Thymus (tissue), 11 donors: ENCODE measurements at regions not wholly inside any gene's neighbourhood (a gene's known extent, or its start where the extent isn't known, plus 50 kb on each side); places are given as distances from the start of the nearest gene placed in this dataset.

Experiments used
- DNase-seq, 9 donors: peaks; one replicate each; pipeline ENCODE4 v3.0.0-alpha.2; 2013; ENCODE audit warnings: low spot score in 9 of 9, low read depth in 6 of 9, missing footprints in 1 of 9
- H3K27ac ChIP-seq, 2 donors: one replicate each; pipeline ENCODE4 v1.5.1; 2013; ENCODE audit warnings: control low read depth in 1 of 2, low read depth in 1 of 2, low read length in 1 of 2, mild to moderate bottlenecking in 1 of 2, moderate library complexity in 1 of 2
- H3K27me3 ChIP-seq, 2 donors: one replicate each; pipeline ENCODE4 v1.5.1; 2013; ENCODE audit warnings: low read length in 1 of 2; ENCODE audit not compliant: control insufficient read depth in 2 of 2, insufficient read depth in 1 of 2
- H3K36me3 ChIP-seq, 2 donors: one replicate each; pipeline ENCODE4 v1.5.1; 2013; ENCODE audit warnings: low read length in 1 of 2, mild to moderate bottlenecking in 1 of 2, moderate library complexity in 1 of 2; ENCODE audit not compliant: control insufficient read depth in 2 of 2, insufficient read depth in 2 of 2
- H3K4me1 ChIP-seq, 2 donors: one replicate each; pipeline ENCODE4 v1.5.1; 2013; ENCODE audit warnings: low read length in 2 of 2; ENCODE audit not compliant: control insufficient read depth in 2 of 2, insufficient read depth in 2 of 2
- H3K4me3 ChIP-seq, 2 donors: one replicate each; pipeline ENCODE4 v1.5.1; 2013; ENCODE audit warnings: low read length in 2 of 2, control low read depth in 1 of 2, mild to moderate bottlenecking in 1 of 2
- H3K9me3 ChIP-seq, 2 donors: one replicate each; pipeline ENCODE4 v1.5.1; 2013; ENCODE audit warnings: low read length in 1 of 2, mild to moderate bottlenecking in 1 of 2; ENCODE audit not compliant: control insufficient read depth in 2 of 2, insufficient read depth in 1 of 2
- WGBS: extraction: QIAGEN DNeasy Blood & Tissue Kit; methylation state at CpG from one replicate; pipeline ENCODE4 v1.1.7; 2013; 5-methylcytosine and 5-hydroxymethylcytosine counted together
- donor health status: healthy.

GRCh38 chr1:229035054-229035747, 235.7 kb upstream of the RAB4A start:
- Histone ChIP-seq H3K27ac (no peak overlapping the region), H3K4me1 (peaks cover 0 to 41% of the 10 kb centered on the region in 2 donors)
- WGBS: 83% methylated on average over 6 of the region's 6 CpGs

DNA sequence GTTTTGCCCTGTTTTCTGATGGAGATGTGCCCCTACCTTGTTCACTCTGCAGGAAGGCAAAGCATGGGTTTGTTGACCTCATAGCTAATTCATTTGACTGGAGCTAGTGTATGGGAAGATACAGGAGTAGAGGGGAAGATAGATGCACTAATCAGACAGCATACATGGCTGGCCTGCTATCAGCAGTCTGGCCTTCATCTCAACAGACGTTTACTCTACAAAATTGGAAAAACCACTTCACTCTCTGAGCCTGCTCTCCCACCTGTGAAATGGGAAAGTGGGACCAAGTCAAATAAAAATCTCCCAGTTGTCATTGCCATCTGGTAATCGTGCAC, 235.2 kb upstream of the RAB4A start:
- no peaks in the 10 kb centered on the region for H3K27me3 ChIP-seq
- no peak overlapping the region for H3K27ac ChIP-seq

More at GRCh38 chr1:229035054-229035747, 235.7 kb upstream of the RAB4A start:
- Histone ChIP-seq H3K36me3 (no peaks in the 10 kb centered on the region), H3K27me3 (no peaks in the 10 kb centered on the region), H3K4me3 (no peak overlapping the region), H3K9me3 (no peaks in the 10 kb centered on the region)
- DNase-seq: no peak

GRCh38 chr1:229037806-229038405, 233.0 kb upstream of the RAB4A start:
- H3K27ac ChIP-seq: no peak overlapping the region
- H3K9me3 ChIP-seq: no peaks in the 10 kb centered on the region
- H3K4me1 ChIP-seq: peaks cover 0 to 19% of the 10 kb centered on the region in 2 donors
- H3K36me3 ChIP-seq: no peaks in the 10 kb centered on the region
- H3K4me3 ChIP-seq: no peak overlapping the region
- 95% methylated on average over 4 of the region's 4 CpGs for WGBS
- H3K27me3 ChIP-seq: no peaks in the 10 kb centered on the region
- no peak for DNase-seq

More for the DNA sequence above, 235.2 kb upstream of the RAB4A start:
- no peak for DNase-seq
- Histone ChIP-seq H3K4me3 (no peak overlapping the region), H3K36me3 (no peaks in the 10 kb centered on the region), H3K9me3 (no peaks in the 10 kb centered on the region), H3K4me1 (peaks cover 0 to 35% of the 10 kb centered on the region in 2 donors)
- WGBS: 93% methylated on average over 2 of the region's 2 CpGs

DNA sequence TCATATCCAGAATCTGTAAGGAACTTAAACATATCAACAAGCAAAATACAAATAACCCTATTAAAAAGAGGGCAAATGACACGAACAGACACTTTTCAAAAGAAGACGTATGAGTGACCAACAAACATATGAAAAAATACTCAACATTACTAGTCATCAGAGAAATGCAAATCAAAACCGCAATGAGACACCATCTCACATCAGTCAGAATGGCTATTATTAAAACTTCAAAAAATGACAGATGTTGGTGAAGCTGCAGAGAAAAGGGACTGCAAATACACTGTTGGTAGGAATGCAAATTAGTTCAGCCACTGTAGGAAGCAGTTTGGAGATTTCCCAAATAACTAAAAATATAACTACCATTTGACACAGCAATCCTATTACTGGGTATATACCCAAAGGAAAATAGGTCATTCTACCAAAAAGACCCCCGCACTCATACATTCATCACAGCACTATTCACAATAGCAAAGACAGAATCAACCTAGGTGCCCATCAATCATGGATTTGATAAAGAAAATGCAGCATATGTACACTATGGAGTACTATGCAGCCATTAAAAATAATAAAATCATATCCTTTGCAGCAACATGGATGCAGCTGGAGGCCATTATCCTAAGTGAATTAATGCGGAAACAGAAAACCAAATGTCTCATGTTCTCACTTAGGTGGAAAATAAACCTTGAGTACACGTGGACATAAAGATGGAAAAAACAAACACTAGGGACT, 230.1 kb upstream of the RAB4A start:
- Histone ChIP-seq H3K27me3 (no peaks in the 10 kb centered on the region), H3K4me1 (peaks cover 0 to 10% of the 10 kb centered on the region in 2 donors), H3K36me3 (no peaks in the 10 kb centered on the region), H3K9me3 (no peaks in the 10 kb centered on the region), H3K27ac (no peak overlapping the region), H3K4me3 (no peak overlapping the region)
- no peak for DNase-seq
- WGBS: 99% methylated on average over 6 of the region's 6 CpGs

DNA sequence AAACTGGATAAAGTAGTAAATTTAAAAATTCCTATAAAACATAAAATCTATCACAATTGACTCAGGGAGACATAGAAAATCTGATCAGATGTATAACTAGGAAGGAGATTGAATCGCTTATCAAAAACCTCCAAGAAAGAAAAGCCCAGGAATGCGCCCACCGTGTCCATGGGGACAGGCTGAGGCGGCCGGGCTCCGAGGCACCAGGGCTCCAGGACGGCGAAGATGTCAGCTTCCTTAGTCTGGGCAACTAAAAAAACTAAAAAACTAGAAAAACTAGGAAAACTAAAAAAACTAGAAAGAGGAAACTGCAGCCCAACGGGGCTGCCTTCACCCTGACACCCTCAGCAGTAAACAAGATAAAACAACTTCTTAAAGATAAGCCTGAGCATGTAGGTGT, 229.0 kb upstream of the RAB4A start:
- no peak overlapping the region for H3K4me3 ChIP-seq
- no peaks in the 10 kb centered on the region for H3K27me3 ChIP-seq
- no peaks in the 10 kb centered on the region for H3K36me3 ChIP-seq
- peaks cover 0 to 7% of the 10 kb centered on the region in 2 donors for H3K4me1 ChIP-seq
- no peaks in the 10 kb centered on the region for H3K9me3 ChIP-seq
- no peak overlapping the region for H3K27ac ChIP-seq
- DNase-seq: no peak
- WGBS: 89% methylated on average over 9 of the region's 9 CpGs

DNA sequence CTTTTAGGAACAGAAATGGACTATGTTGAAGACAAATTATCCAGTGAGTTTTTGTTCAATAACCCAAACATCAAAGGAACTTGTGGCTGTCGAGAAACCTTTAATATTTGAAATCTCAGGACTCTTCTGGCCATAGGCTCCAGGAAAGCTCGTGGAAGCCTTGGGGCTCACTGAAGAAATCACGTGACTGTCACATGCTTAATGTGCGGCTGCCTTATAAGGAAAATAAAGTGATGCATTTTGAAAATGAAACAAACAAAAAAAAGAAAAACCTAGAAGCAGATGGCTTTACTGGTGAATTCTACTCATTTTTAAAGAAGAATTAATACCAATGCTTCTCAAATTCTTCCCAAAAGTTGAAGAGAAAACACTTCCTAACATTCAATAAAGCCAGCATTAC, 228.4 kb upstream of the RAB4A start:
- no peak for DNase-seq
- Histone ChIP-seq H3K36me3 (no peaks in the 10 kb centered on the region), H3K4me3 (no peak overlapping the region), H3K9me3 (no peaks in the 10 kb centered on the region), H3K27ac (no peak overlapping the region), H3K27me3 (no peaks in the 10 kb centered on the region), H3K4me1 (peaks cover 0 to 7% of the 10 kb centered on the region in 2 donors)
- 97% methylated on average over 4 of the region's 4 CpGs for WGBS

DNA sequence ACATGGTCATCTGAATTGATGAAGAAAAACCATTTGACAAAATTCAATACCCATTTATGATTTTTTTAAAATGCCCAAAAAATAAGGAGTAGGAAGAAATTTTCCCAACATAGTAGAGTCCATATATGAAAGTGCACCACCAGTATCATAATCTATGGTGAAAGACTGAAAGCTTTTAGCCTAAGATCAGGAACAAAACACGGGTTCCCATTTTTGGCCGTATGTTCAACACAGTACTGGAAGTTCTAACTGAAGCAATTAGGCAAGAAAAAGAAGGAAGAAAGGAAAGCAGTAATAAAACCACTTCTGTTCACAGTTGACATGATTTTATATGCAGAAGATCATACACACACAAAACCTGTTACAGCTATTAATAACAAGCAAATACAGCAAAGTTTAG, 227.8 kb upstream of the RAB4A start:
- H3K27me3 ChIP-seq: no peaks in the 10 kb centered on the region
- H3K9me3 ChIP-seq: no peaks in the 10 kb centered on the region
- H3K4me3 ChIP-seq: no peak overlapping the region
- no peak for DNase-seq
- H3K4me1 ChIP-seq: peaks cover 0 to 7% of the 10 kb centered on the region in 2 donors
- no peak overlapping the region for H3K27ac ChIP-seq
- no peaks in the 10 kb centered on the region for H3K36me3 ChIP-seq
- 78% methylated on average over 2 of the region's 2 CpGs for WGBS

DNA sequence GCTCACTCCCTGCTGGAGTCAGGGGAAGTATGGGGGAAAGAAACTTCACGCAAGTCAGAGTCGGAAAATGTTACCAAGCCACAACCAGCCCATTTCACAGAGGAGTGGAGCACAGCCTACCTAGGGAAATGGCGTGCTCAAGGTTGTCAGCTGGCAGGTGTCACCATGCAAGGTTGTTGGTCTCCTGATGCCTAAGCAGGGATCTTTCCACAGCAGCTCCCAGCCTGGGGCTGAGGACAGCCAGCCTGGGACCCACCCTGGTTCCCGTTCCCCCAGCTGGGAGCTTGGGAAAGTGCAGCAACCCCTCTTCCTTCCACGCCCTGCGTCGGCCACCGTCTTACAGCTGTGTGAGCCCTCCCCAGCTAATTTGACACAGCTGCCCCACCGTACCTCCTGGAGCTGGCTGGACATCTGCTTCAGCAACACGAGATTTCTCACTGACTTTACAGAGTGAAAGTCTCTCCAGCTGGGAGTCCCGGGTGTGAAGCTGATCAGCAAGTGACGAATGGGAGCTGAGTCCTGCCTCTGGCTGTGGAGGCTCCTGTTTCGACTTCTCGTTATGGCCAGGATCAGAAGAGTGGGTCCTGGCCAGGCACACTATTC, 224.6 kb upstream of the RAB4A start:
- no peak overlapping the region for H3K27ac ChIP-seq
- peaks cover 0 to 7% of the 10 kb centered on the region in 2 donors for H3K4me1 ChIP-seq
- H3K27me3 ChIP-seq: no peaks in the 10 kb centered on the region
- H3K36me3 ChIP-seq: no peaks in the 10 kb centered on the region
- WGBS: 95% methylated on average over 14 of the region's 14 CpGs
- no peak overlapping the region for H3K4me3 ChIP-seq
- no peak for DNase-seq
- H3K9me3 ChIP-seq: no peaks in the 10 kb centered on the region
